ENCODE measurements at regions not wholly inside any gene's neighbourhood (a gene's known extent, or its start where the extent isn't known, plus 50 kb on each side); places are given as distances from the start of the nearest gene placed in this dataset.
A peak's percentile ranks its signal among the peaks of the same experiment; 100 is the strongest.
"Not testable (repeated sequence)": the region's sequence is repeated elsewhere in the genome, so short reads cannot be mapped to it uniquely, and the experiment has no call there.

- intact Hi-C loops (cut with DNase I): no loop called here
- no peak for DNase-seq (ENCODE audit: low spot score)
Observed at GRCh38 chr12:115375186-115375991, 691.4 kb upstream of the TBX3 start.

GRCh38 chr12:115374480-115375185 lies 690.7 kb upstream of the TBX3 start:
- intact Hi-C loops (cut with DNase I): no loop called here
- no peak for DNase-seq (ENCODE audit: low spot score)

- intact Hi-C loops (cut with DNase I): no loop called here
- DNase-seq (ENCODE audit: low spot score): no peak
Observed at GRCh38 chr12:115371711-115372110, 687.7 kb upstream of the TBX3 start.

- intact Hi-C loops (cut with DNase I): no loop called here
- DNase-seq (ENCODE audit: low spot score): no peak
Observed at GRCh38 chr12:115370650-115371049, 686.7 kb upstream of the TBX3 start.

GRCh38 chr12:115370207-115370606 lies 686.2 kb upstream of the TBX3 start:
- intact Hi-C loops (cut with DNase I): no loop called here
- no peak for DNase-seq (ENCODE audit: low spot score)

- not testable (repeated sequence) for DNase-seq (ENCODE audit: low spot score)
- intact Hi-C loops (cut with DNase I): loop anchor here in 1 of 2 donors (1.0 kb wide), 1 partner anchor 12 kb away; no protein-coding TSS in a partner anchor
Observed at GRCh38 chr12:115366277-115366676, 682.3 kb upstream of the TBX3 start.

GRCh38 chr12:115365765-115366164 lies 681.8 kb upstream of the TBX3 start:
- DNase-seq (ENCODE audit: low spot score): not testable (repeated sequence)
- intact Hi-C loops (cut with DNase I): loop anchor here in 1 of 2 donors (1.0 kb wide), 1 partner anchor 11 kb away; no protein-coding TSS in a partner anchor

GRCh38 chr12:115364921-115365320 lies 680.9 kb upstream of the TBX3 start:
- no peak for DNase-seq (ENCODE audit: low spot score)
- intact Hi-C loops (cut with DNase I): no loop called here

- no peak for DNase-seq (ENCODE audit: low spot score)
- intact Hi-C loops (cut with DNase I): no loop called here
Observed at GRCh38 chr12:115362339-115362976, 678.5 kb upstream of the TBX3 start.

- no peak for DNase-seq (ENCODE audit: low spot score)
- intact Hi-C loops (cut with DNase I): no loop called here
Observed at GRCh38 chr12:115357681-115358080, 673.7 kb upstream of the TBX3 start.

GRCh38 chr12:115355301-115355700 lies 671.3 kb upstream of the TBX3 start:
- intact Hi-C loops (cut with DNase I): no loop called here
- DNase-seq (ENCODE audit: low spot score): no peak

- peak; percentile 89 for DNase-seq (ENCODE audit: low spot score)
- intact Hi-C loops (cut with DNase I): loop anchor here in 1 of 2 donors (1.0 kb wide), 1 partner anchor 12 kb away; no protein-coding TSS in a partner anchor
Observed at GRCh38 chr12:115354007-115354890, 670.3 kb upstream of the TBX3 start.

- intact Hi-C loops (cut with DNase I): no loop called here
- DNase-seq (ENCODE audit: low spot score): no peak
Observed at GRCh38 chr12:115353467-115353866, 669.5 kb upstream of the TBX3 start.

- intact Hi-C loops (cut with DNase I): no loop called here
- no peak for DNase-seq (ENCODE audit: low spot score)
Observed at GRCh38 chr12:115351514-115352077, 667.6 kb upstream of the TBX3 start.

- intact Hi-C loops (cut with DNase I): no loop called here
- no peak for DNase-seq (ENCODE audit: low spot score)
Observed at GRCh38 chr12:115349711-115350110, 665.7 kb upstream of the TBX3 start.

- no peak for DNase-seq (ENCODE audit: low spot score)
- intact Hi-C loops (cut with DNase I): no loop called here
Observed at GRCh38 chr12:115348301-115348700, 664.3 kb upstream of the TBX3 start.

- intact Hi-C loops (cut with DNase I): no loop called here
- no peak for DNase-seq (ENCODE audit: low spot score)
Observed at GRCh38 chr12:115343601-115344000, 659.6 kb upstream of the TBX3 start.

- DNase-seq (ENCODE audit: low spot score): no peak
- intact Hi-C loops (cut with DNase I): no loop called here
Observed at GRCh38 chr12:115343008-115343407, 659.0 kb upstream of the TBX3 start.

- intact Hi-C loops (cut with DNase I): no loop called here
- DNase-seq (ENCODE audit: low spot score): peak; percentile 89
Observed at GRCh38 chr12:115341442-115341841, 657.5 kb upstream of the TBX3 start.
